ENCODE measurements at regions not wholly inside any gene's neighbourhood (a gene's known extent, or its start where the extent isn't known, plus 50 kb on each side); places are given as distances from the start of the nearest gene placed in this dataset.
"Not testable (repeated sequence)": the region's sequence is repeated elsewhere in the genome, so short reads cannot be mapped to it uniquely, and the experiment has no call there.

DNA sequence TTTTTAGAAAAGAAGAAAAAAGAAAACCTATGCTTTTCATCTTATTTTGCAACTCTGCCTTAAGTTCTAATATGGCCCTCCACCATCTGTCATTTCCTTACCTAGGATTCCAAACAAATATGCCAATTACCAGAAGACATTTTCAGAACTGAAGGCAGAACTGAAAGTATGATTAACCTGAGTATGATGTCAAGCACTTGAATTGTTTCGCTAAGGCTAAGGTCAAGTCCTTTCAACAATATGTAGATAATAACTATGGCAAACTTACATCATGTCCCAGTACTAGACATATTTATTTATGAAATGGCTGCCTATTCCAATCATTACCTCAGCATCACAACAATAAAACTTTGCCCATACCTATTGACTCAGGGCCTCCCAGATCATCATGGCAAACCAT, 91.0 kb downstream of the OR13H1 start:
- no peaks in the 10 kb centered on the region for H3K4me1 ChIP-seq (ENCODE audit: control insufficient read depth, insufficient read depth, low read length)
- H3K27me3 ChIP-seq (ENCODE audit: control insufficient read depth, insufficient read depth, low read length, poor library complexity, severe bottlenecking) = no peaks in the 10 kb centered on the region
- H3K36me3 ChIP-seq (ENCODE audit: control insufficient read depth, insufficient read depth, low read length) = no peaks in the 10 kb centered on the region
- H3K9me3 ChIP-seq (ENCODE audit: control insufficient read depth, low read length) = no peaks in the 10 kb centered on the region
- no peak overlapping the region for H3K4me3 ChIP-seq (ENCODE audit: insufficient read depth, low read depth, low read length)
- WGBS, 2 experiments = 60% methylated on average over 1 of the region's 1 CpG; no CpG with 5 or more reads in 1 of the 2 experiments
- no peak overlapping the region for H3K27ac ChIP-seq (ENCODE audit: insufficient read depth, low read depth, low read length, poor library complexity, severe bottlenecking)

DNA sequence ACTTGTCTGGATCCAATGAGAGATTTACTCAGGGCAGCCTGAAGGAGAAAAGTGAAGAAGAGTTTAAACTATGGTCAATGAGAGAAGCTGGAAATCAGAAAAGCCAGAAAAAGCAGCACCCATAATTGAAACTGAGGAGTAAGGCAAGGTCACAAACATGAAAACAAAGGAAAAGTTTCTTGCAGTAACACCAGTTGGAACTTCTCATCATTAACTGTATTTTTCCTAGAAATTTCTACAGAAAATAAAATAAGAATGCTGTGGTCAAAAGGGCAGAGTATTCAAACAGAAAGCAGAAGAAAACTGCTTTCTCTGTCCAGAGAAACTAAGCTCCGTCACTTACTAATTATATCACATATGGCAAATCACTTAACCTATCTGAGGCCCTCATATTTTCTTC, 102.2 kb downstream of the OR13H1 start:
- Histone ChIP-seq H3K9me3 (ENCODE audit: control insufficient read depth, low read length) (no peaks in the 10 kb centered on the region), H3K4me3 (ENCODE audit: insufficient read depth, low read depth, low read length) (no peak overlapping the region), H3K27ac (ENCODE audit: insufficient read depth, low read depth, low read length, poor library complexity, severe bottlenecking) (no peak overlapping the region), H3K4me1 (ENCODE audit: control insufficient read depth, insufficient read depth, low read length) (no peaks in the 10 kb centered on the region), H3K36me3 (ENCODE audit: control insufficient read depth, insufficient read depth, low read length) (no peaks in the 10 kb centered on the region), H3K27me3 (ENCODE audit: control insufficient read depth, insufficient read depth, low read length, poor library complexity, severe bottlenecking) (no peaks in the 10 kb centered on the region)
- no CpG with 5 or more reads among the region's 1 CpG for WGBS, 2 experiments

DNA sequence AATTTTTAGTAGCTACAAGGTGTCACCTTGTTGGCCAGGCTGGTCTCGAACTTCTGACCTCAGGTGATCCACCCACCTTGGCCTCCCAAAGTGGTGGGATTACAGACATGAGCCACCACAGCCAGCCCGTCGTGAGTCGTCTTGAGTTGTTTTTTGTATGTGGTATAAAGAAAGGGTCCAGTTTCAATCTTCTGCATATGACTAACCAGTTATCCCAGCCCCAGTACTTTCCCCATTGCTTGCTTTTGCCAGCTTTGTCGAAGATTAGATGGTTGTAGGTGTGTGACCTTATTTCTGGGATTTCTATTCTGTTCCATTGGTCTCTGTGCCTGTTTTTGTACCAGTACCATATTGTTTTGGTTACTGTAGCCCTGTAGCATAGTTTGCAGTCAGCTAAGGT, 105.9 kb downstream of the OR13H1 start:
- 95 to 100% methylated on average over 1 to 5 of the region's 5 CpGs for WGBS, 2 experiments
- Histone ChIP-seq H3K36me3 (ENCODE audit: control insufficient read depth, insufficient read depth, low read length) (no peaks in the 10 kb centered on the region), H3K4me3 (ENCODE audit: insufficient read depth, low read depth, low read length) (no peak overlapping the region), H3K9me3 (ENCODE audit: control insufficient read depth, low read length) (no peaks in the 10 kb centered on the region), H3K27me3 (ENCODE audit: control insufficient read depth, insufficient read depth, low read length, poor library complexity, severe bottlenecking) (no peaks in the 10 kb centered on the region), H3K4me1 (ENCODE audit: control insufficient read depth, insufficient read depth, low read length) (no peaks in the 10 kb centered on the region), H3K27ac (ENCODE audit: insufficient read depth, low read depth, low read length, poor library complexity, severe bottlenecking) (no peak overlapping the region)

DNA sequence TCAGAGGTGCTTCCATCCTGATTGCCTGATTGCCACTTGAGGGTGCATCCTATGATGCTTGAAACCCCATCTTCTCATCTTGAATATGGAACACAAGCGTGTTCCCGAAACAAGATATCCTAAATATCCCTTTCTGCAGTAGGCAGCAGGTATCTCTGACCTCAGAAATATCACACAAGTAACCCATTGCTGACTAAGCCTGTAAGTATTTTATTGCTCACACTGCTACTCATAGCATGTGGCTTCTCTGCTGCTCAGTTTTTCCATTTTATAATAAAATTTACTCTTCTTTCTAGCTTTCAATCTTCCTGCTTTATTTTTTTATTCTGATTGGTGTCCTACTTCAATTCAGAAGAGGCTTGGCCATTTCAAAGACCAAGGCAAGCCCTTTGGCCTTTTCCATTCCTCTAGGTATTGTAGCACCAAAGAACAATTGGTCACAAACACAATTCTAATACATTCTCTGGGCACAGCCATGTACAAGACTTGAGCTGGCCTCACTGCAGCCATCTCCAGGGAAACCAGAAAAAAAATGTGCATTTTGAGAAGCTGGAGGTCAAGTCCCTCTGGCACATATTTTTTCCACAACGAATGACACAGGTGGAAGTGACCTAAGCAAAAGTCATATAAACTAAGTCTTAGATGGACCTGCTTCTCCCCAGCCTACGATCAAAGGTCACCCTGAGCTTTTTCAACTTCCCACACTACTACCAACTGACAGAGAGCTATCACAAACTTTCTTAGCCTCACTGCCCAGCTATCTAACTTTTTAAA, 107.0 kb downstream of the OR13H1 start:
- Histone ChIP-seq H3K27me3 (ENCODE audit: control insufficient read depth, insufficient read depth, low read length, poor library complexity, severe bottlenecking) (no peaks in the 10 kb centered on the region), H3K4me1 (ENCODE audit: control insufficient read depth, insufficient read depth, low read length) (no peaks in the 10 kb centered on the region), H3K9me3 (ENCODE audit: control insufficient read depth, low read length) (no peaks in the 10 kb centered on the region), H3K36me3 (ENCODE audit: control insufficient read depth, insufficient read depth, low read length) (no peaks in the 10 kb centered on the region), H3K4me3 (ENCODE audit: insufficient read depth, low read depth, low read length) (no peak overlapping the region), H3K27ac (ENCODE audit: insufficient read depth, low read depth, low read length, poor library complexity, severe bottlenecking) (no peak overlapping the region)
- 90 to 92% methylated on average over 4 of the region's 4 CpGs for WGBS, 2 experiments

DNA sequence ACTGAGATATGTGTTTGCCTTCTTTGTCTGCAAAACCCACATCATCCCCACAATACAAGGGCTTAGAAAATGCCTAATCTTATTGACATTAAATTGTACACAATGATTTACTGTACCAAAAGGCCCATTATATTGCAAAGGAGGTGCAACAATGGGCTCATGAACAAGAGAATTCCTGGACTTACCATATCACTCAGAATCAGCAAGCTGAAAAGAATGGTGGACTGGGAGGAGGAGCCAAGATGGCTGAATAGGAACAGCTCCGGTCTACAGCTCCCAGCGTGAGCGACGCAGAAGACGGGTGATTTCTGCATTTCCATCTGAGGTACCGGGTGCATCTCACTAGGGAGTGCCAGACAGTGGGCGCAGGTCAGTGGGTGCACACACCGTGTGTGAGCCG, 119.9 kb downstream of the OR13H1 start:
- not testable (repeated sequence) for H3K27ac ChIP-seq (ENCODE audit: insufficient read depth, low read depth, low read length, poor library complexity, severe bottlenecking); H3K27me3 ChIP-seq (ENCODE audit: control insufficient read depth, insufficient read depth, low read length, poor library complexity, severe bottlenecking); H3K36me3 ChIP-seq (ENCODE audit: control insufficient read depth, insufficient read depth, low read length); H3K9me3 ChIP-seq (ENCODE audit: control insufficient read depth, low read length); H3K4me1 ChIP-seq (ENCODE audit: control insufficient read depth, insufficient read depth, low read length); H3K4me3 ChIP-seq (ENCODE audit: insufficient read depth, low read depth, low read length)
- WGBS, 2 experiments = 70 to 75% methylated on average over 9 of the region's 9 CpGs

DNA sequence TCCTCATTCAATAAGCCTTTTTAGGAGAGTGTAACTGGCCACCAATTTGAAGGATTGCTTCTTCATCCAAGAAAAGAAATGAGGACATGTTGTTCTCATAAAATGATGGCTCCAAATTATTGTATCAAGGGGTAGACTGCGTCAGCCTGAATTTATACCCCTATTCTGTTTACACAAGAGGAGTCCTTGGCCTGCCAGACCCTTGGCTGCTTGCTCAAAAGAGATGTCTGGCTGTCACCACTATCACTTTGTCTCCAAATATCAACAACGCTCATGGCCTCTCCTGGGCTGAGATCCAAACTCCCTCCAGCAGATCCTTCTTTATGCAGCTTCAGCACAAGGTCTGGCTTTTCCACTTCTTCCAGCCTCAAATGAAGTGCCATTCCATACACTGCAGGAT, 127.9 kb downstream of the OR13H1 start:
- WGBS, 2 experiments = 89 to 91% methylated on average over 2 of the region's 2 CpGs
- no peaks in the 10 kb centered on the region for H3K27me3 ChIP-seq (ENCODE audit: control insufficient read depth, insufficient read depth, low read length, poor library complexity, severe bottlenecking)
- no peaks in the 10 kb centered on the region for H3K36me3 ChIP-seq (ENCODE audit: control insufficient read depth, insufficient read depth, low read length)
- no peak overlapping the region for H3K4me3 ChIP-seq (ENCODE audit: insufficient read depth, low read depth, low read length)
- H3K9me3 ChIP-seq (ENCODE audit: control insufficient read depth, low read length) = no peaks in the 10 kb centered on the region
- H3K4me1 ChIP-seq (ENCODE audit: control insufficient read depth, insufficient read depth, low read length) = no peaks in the 10 kb centered on the region
- H3K27ac ChIP-seq (ENCODE audit: insufficient read depth, low read depth, low read length, poor library complexity, severe bottlenecking) = no peak overlapping the region

DNA sequence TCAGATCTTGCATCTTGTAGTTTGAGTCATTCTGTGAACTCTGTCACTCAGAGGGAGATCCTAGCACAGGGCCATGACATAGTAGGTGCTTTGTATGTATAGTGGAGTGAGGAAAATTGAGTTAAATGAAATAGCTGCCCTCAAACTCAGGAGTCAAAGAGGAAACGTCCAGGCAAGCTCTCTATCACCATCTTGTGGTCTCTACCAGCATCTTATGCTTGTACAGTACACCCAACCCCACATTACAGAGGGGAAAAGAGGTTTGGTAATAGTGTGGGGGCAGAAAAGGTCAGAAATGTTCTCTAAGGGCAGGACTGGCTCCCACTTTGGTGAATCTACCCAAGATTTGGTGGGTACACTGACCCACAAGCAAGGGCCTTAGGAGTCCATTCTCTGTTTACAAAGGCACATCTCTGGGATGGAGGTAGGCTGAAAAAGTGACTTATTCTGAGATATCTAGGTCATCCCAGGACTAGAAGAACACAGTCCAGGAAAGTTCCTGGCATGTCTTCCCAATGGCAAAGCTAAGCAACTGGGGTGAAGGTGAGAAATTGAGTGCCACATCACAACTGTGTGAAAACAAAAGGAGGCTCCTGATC, 131.8 kb downstream of the OR13H1 start:
- Histone ChIP-seq H3K4me1 (ENCODE audit: control insufficient read depth, insufficient read depth, low read length) (no peaks in the 10 kb centered on the region), H3K27me3 (ENCODE audit: control insufficient read depth, insufficient read depth, low read length, poor library complexity, severe bottlenecking) (no peaks in the 10 kb centered on the region), H3K4me3 (ENCODE audit: insufficient read depth, low read depth, low read length) (no peak overlapping the region), H3K9me3 (ENCODE audit: control insufficient read depth, low read length) (no peaks in the 10 kb centered on the region), H3K36me3 (ENCODE audit: control insufficient read depth, insufficient read depth, low read length) (no peaks in the 10 kb centered on the region), H3K27ac (ENCODE audit: insufficient read depth, low read depth, low read length, poor library complexity, severe bottlenecking) (no peak overlapping the region)
- no CpG with 5 or more reads among the region's 1 CpG for WGBS, 2 experiments

DNA sequence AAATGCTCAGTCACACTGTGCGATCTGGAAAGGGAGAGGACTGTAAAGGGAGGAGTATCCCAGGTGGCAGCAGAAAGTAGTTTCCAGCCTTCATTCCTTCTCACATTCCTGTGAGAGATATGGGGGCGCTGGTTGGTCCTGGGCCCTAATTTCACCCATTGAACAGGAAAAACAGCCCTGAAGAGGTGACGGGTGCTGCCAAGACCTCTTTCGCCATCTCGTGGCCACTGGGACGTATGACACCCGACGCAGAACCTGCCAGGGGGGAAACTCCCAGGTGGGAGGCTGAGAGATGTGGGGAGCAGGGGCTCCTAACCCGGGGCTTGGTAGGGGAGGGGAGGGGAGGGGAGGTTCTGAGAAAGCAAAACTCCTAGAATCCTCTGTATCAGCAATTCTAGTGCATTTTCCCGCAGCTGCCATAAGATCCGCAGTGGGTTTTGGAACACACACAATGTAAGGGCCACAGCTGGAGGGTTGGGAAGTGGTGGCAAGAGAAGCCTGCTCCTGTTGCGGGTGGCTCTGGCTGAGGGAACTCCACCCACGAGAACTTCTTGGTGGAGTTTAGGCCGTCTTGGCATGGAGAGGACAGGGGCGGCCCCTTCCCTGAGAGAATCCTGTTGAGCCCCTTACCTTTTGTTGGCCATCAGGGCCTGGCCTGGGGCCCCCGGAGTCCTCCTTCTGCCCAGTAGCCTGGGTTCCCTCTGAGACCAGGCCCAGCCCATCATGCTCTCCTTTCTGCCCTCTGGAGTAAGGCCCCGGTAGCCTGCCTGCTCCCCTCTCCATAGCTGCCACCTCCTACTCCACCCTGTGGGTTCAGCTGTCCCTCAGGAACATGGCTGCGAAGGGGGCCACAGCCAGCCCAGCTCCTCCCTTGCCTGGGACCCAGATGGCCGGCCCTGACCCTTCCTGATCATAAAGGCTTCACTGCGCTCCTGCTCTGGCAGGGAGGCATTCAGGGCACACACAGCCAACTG, 134.1 kb downstream of the OR13H1 start:
- H3K4me3 ChIP-seq (ENCODE audit: insufficient read depth, low read depth, low read length) = no peak overlapping the region
- H3K27me3 ChIP-seq (ENCODE audit: control insufficient read depth, insufficient read depth, low read length, poor library complexity, severe bottlenecking) = no peaks in the 10 kb centered on the region
- H3K27ac ChIP-seq (ENCODE audit: insufficient read depth, low read depth, low read length, poor library complexity, severe bottlenecking) = no peak overlapping the region
- H3K36me3 ChIP-seq (ENCODE audit: control insufficient read depth, insufficient read depth, low read length) = no peaks in the 10 kb centered on the region
- WGBS, 2 experiments = 49 to 54% methylated on average over 19 of the region's 20 CpGs
- H3K9me3 ChIP-seq (ENCODE audit: control insufficient read depth, low read length) = no peaks in the 10 kb centered on the region
- no peaks in the 10 kb centered on the region for H3K4me1 ChIP-seq (ENCODE audit: control insufficient read depth, insufficient read depth, low read length)

DNA sequence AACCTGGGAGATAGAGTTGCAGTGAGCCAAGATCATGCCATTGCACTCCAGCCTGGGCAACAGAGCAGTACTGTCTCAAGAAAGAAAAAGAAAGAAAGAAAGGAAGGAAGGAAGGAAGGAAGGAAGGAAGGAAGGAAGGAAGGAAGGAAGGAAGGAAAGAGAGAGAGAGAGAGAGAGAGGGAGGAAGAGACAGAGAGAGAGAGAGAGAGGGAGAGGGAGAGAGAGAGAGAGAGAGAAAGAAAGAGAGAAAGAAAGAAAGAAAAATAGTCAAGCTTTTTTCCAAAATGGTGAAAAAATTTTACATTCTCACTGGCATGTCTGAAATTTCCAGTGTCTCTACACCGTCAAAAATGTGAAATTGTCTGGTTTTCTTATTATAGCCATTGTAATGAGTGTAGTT, 138.9 kb downstream of the OR13H1 start:
- not testable (repeated sequence) for H3K27me3 ChIP-seq (ENCODE audit: control insufficient read depth, insufficient read depth, low read length, poor library complexity, severe bottlenecking); H3K27ac ChIP-seq (ENCODE audit: insufficient read depth, low read depth, low read length, poor library complexity, severe bottlenecking)
- WGBS, 2 experiments = 100% methylated on average over 1 of the region's 1 CpG; no CpG with 5 or more reads in 1 of the 2 experiments

DNA sequence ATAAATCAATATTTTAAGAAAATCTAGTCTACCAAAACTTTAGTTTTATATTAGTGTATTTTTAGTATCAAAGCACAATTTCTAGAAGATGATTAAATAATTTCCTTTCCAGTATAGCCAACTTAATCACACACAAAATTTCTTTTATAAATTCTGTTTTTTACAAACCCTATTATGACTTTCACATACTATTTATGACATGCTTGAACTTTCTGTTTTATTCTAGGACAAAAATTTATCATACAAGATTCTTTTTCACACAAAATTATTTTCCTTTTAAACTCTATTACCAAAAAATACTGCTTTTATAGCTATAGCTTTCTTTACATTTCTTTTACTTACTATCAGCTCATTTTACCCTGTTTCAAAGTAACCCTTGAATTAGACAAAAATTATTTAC, 149.5 kb downstream of the OR13H1 start:
- Histone ChIP-seq H3K4me1 (ENCODE audit: control insufficient read depth, insufficient read depth, low read length) (no peaks in the 10 kb centered on the region), H3K27ac (ENCODE audit: insufficient read depth, low read depth, low read length, poor library complexity, severe bottlenecking) (no peak overlapping the region), H3K36me3 (ENCODE audit: control insufficient read depth, insufficient read depth, low read length) (peaks cover 30% of the 10 kb centered on the region), H3K27me3 (ENCODE audit: control insufficient read depth, insufficient read depth, low read length, poor library complexity, severe bottlenecking) (no peaks in the 10 kb centered on the region), H3K9me3 (ENCODE audit: control insufficient read depth, low read length) (no peaks in the 10 kb centered on the region), H3K4me3 (ENCODE audit: insufficient read depth, low read depth, low read length) (no peak overlapping the region)

More for the DNA sequence above, 138.9 kb downstream of the OR13H1 start:
- H3K4me1 ChIP-seq (ENCODE audit: control insufficient read depth, insufficient read depth, low read length); H3K36me3 ChIP-seq (ENCODE audit: control insufficient read depth, insufficient read depth, low read length); H3K4me3 ChIP-seq (ENCODE audit: insufficient read depth, low read depth, low read length); H3K9me3 ChIP-seq (ENCODE audit: control insufficient read depth, low read length): not testable (repeated sequence)

Measured in ectodermal cell (in vitro differentiated cells).